GM18519 (cell line): ENCODE measurements at regions not wholly inside any gene's neighbourhood (a gene's known extent, or its start where the extent isn't known, plus 50 kb on each side); places are given as distances from the start of the nearest gene placed in this dataset.

Experiments
- ATAC-seq: cut with Tn5 transposase; IDR thresholded peaks from one replicate; pipeline ENCODE4 v1.9.1; 2021; ENCODE audit warnings: mild to moderate bottlenecking, moderate library complexity; ENCODE audit not compliant: unreplicated experiment, low FRiP score

DNA sequence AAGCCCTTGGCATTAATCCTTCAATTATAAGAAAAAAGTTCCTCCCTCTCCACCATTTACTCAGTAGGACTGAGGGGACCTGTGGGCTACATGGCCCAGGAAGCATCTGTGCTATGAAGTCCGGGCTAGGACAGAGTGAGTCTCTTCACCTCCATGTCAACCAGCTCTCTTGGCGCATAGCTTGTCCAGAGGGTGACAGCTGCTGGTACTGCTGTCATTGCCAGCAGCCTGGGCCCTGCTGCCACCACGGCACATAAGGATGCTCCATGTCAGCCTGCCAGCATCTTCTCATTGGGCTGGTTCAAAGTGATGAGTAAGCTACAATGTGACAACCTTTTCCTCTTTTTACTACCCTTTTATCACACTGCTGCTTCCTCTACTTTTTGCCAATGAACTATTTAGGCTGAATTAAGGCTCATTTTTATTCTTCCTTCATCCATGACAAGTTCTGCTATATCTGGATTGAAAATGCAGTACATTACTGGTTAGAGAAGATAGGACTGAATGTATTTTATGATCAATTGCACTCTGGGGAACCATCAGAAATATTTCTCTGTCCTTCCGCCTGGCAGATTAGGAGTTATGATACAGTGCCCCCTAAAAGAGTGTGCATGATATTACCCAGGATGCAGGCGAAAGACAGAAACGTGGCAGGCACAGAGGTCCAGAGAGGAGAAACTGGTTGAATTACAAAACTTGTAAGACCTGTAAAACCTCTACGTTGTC is 258.9 kb upstream of the TNP1 start:
- ATAC-seq, result no peak

DNA sequence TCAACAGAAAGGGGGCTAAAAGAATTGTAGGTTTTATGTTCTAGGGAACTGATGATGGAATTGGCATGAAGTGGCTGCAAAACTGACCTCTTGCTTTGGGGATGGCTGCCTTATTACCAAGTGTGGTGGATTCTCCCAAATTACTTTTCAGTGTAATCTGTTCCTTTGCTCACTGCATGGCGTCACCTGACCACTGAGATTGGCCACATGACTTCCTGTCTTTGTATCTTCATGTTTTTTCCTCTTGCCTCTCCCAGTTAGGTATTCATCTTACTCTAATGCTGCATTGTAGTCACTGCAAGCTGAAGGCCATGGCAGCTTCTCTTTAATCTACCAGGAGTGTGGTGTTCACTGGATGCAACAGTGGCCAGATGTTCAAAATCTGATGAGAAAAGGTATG is 257.7 kb upstream of the TNP1 start:
- no peak for ATAC-seq

DNA sequence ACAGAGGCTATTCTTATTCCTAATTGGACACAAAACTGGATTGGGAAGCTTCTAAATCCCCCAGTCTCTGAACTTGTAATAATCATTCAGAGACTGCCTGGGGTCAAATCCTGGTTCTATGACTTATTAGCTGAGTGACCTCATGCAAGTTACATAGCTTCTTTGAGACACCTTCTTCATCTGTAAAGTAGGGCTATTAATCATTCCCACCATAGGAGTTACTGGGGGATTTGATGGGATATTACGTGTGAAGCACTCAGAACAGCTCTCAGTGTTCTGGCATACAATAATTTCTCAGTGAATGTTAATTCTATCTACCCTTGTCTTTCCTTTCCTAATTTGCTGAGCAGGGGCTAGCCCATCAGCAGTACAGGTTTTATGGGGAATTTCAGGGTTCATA is 256.7 kb upstream of the TNP1 start:
- ATAC-seq, result no peak

DNA sequence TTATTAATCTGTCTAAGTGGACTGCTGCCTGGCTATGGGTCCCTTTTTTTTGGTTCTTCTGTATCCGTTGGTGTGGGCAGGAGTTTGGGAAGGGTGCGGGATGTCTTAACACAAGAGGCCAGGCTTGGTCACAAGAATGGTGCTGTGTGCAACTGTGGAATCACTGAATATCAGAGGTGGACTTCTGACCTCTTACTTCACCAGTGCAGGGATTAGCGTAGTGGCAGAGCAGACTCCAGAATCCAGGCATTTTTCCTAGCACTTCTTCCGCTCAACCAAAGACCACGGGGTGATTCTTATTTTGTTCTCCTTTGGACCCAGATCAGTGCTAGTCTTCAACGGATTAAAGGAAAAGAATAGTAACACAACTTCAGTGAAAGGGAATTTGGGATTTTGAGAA is 254.3 kb upstream of the TNP1 start:
- no peak for ATAC-seq

DNA sequence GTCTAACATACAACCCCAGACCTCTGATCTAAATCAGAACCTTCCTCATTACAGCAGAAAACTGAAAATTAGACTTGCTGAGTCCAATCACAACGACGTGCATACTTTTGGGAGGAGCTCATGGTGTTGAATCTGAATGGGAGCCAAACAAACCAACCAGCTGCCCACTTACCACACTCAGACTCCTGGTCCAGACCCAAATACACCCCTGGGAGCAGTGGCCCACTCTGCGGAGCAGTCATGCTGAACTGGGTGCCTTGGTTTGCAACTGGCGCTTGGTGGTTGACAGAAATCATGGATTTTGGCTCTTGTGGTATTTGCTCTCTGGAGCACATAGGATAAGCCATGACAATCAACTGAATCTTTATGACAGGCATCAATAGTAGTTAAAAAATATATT is 253.6 kb upstream of the TNP1 start:
- no peak for ATAC-seq

DNA sequence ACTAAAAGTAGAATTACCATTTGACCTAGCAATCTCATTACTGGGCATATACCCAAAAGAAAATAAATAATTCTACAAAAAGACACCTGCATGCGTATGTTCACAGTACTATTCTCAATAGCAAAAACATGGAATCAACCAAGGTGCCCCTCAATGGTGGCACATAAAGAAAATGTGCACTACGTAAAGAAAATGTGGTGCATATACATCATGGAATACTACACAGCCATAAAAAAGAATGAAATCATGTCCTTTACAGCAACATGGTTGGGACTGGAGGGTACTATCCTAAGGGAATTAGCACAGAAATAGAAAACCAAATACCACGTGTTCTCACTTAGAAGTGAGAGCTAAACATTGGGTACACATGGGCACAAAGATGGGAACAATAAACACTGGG is 250.7 kb upstream of the TNP1 start:
- no peak for ATAC-seq

DNA sequence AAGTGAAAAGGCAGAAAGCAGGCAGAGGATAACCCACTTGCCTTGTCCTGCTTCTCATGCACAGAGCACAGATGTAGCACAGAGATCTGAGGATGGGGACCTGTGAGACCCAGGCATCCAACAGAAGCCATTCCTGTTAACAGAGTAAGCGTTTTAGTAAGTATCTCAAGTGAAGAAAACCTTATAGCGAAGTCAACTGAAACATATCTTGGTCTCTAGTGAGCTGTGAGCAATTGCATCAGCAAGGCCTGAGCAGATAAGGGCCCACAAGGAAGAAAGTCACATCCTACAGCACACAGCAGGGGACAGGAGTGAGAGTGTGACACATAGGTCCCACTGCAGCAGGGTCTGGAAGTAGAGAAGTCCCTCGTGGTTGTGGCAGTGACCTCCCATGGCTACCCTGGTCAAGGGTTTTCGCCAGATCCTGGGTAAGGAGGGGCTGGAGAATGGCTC is 248.7 kb upstream of the TNP1 start:
- no peak for ATAC-seq

DNA sequence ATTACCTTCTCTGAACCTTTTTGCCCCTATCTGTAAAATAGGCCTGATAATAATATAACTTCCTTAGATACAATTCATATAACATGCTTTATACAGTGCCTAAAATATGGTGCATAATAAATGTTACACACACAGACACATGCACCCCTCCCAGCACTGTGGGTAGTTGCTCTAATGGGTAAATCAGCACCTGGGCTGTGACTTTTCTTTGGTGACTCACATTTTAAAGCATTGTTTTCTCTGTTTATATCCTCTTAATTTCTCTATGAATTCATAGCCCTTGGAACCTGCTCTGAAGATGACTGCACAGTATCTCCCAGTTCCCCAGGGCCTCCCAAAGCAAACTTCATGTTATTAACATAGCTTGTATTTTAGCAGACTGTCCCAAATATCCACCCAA is 248.2 kb upstream of the TNP1 start:
- ATAC-seq, result no peak

DNA sequence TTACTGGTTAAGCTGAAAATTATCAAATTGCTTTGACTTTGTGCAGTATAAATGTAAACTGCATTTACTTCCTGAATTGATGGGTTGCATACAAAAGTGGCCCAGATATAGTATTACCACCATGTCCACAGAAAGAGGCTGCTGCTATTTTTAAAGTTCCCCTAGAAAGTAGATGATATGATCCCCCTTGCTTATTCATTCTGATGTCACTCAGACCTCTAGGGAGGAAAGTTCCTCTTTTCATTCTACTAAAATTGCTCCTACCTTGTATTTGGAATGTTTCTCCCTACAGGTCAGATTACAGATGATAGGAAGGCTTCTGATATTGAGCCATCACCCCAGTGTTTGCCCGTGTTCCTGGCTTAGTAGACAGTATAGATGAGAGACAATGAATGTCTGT is 247.6 kb upstream of the TNP1 start:
- no peak for ATAC-seq

DNA sequence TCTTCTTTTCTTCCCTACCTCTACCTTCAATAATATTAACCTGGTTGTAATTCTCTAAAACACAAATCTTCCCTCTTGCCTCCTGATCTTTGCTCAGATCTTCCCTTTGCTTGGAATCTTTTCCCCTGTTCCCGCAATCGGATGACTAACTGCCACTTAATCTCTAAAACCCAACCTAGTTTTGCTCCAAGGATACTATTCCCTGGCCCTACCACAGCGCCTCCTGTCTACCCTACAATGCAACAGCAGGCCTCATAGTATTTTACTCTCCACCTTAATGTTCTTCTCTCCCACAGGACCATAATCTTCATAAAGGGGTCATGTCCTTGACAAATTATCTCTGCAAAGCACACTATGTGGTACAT is 246.8 kb upstream of the TNP1 start:
- no peak for ATAC-seq

DNA sequence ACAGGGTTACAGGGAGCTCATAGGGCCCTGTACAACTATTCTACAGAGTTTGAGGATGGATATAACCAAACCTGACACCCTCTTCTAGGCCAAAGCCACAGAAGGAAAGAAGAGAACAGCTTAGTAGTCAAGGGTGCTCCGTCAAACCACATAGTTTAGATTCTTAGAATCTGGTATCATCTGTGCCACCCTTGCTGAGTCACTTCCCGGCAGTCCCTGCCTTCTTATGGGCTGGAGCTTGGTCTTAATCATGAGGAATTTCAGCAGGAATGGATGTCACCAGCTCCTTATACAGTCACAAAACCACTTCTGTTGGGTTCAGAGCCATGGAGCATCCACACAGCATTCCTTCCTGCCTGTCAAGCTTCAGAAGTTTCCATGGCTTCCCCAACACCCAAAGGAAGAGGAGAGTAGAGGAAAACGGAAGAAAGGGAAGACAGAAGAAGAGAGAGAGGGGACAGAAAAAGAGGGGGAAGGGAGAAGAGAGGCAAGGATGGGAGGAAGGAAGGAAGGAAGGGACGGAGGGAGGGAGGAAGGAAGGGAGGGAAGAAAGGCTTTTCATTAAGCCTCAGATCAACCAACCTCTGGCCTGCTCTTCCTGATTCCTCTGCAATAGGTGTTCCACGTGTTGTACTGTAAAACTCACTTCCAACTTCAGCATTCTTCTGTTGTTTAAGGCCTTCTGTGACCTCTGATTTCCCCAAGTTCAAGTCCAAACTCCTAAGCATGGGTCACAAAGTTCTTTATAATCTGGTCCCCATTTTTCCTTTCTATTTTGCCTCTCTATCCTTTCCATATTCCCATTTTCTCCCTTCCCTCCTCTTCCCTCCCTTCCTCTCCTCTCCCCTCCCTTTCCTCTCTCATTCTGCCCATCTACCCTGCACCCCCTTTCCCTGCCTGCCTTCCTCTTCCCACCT is 246.1 kb upstream of the TNP1 start:
- no peak for ATAC-seq

DNA sequence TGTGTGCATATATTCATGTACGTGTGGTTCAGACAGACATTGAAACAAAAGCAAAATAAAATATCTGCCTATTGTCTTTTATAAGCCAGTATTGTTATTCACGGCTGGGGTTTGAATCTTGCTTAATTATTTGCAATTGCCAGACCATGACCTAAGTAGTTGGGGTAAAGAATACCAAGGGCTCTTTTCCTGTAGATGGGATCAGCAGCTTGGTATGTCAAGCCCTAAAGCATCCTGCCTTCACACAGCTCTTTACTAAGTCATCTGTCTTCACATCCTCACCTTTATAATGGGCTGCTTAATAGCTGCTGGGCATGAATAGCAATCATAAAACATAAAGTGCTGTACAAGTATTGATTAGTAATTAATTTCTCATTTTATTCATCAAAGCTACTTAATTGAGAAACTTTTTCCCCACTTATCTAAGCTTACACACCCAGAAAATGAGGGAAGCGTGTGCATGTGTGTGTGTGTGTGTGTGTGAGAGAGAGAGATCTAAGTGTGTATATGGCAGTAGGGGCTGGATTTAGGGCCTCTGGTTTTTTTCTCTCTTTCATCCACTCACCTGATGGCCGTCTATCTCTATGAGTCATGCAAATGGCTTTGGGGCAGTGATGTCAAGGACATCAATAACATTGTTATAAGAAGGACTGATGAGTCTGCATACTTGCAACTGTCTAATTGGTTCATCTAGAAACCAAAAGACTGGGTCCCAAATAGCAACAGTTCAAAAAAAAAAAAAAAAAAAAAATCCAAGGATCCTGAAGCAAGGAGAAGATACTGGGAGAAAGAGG is 244.1 kb upstream of the TNP1 start:
- ATAC-seq, result no peak

DNA sequence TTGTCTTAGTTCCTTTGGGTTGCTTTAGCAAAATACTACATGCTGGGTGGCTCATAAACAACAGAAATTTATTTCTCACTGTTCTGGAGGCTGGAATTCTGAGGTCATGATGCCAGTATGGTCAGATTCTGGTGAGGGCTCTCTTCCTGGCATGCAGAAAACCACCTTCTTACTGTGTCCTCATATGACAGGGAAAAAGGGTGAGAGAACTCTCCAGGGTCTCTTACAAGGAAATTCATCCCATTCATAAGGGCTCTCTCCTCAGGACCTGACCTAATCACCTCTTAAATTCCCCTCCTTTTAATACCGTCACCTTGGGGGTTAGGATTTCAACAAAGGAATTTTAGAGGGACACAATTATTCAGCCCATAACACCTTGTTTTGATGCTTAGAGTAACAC is 243.1 kb upstream of the TNP1 start:
- ATAC-seq, result no peak

DNA sequence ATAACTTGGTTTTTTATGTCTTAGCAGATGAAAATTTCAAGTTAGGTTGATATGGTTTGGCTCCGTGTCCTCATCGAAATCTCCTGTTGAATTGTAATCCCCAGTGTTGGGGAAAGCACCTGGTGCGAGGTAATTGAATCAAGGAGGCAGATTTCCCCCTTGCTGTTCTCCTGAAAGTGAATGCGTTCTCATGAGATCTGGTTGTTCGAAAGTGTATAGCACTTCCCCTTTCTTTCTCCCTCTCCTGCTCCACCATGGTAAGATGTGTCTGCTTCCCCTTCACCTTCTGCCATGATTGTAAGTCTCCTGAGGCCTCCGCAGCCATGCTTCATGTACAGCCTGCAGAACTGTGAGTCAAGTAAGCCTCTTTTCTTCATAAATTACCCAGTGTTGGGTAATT is 242.1 kb upstream of the TNP1 start:
- no peak for ATAC-seq

DNA sequence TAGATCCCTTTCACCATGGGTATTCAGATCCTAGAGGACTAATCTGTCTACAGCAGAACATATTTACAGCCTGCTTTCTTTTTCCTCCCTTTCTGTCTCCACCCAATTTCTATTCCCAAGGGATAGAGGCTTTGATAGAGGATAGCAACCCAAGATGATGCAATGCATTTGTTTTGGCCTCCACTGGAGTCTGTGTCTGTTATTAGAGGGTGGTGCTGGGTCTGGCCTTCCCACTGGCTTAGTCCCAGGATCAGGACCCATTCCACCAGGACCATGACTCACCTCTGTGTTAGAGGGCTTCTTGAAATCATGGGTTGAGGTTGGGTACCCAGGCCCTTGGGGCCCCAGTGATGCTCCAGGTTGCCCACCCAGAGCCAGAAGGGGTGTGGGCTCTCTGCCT is 239.7 kb upstream of the TNP1 start:
- no peak for ATAC-seq

DNA sequence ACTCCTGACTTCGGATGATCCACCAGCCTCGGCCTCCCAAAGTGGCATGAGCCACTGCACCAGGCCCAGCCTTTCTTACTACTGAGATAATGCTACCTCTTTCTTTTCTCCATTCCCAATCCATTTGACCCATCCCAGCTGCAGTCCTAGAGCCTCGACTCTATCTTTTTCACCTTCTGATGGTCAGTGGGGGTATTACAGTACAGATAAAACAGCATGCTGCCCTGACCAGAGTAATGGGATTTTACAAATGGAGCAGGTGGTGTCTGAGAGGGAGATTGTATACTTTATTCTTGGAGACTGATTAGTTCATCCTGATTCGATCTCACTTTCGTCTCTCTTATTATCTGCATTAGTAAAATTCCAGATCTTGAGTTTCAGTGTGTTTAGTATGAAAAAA is 238.6 kb upstream of the TNP1 start:
- ATAC-seq, result no peak

DNA sequence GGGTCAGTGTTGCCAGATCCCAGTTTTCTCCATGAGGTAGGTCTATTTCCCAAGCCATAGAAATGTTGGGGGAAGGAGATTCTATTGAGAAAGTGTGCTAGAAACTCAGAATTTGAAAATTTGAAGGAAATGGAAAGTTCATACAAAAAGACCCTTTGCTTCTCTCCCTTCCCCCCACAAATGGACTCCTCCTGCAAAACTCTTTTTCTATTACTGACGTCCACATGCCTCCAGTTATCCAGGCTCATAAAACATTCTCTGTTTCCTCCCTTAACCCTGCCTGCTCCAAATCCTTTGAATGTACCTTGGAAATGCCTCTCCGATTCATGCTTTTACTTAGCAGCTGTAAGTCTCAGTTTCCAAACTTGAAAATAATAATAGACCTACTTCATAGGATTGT is 237.5 kb upstream of the TNP1 start:
- ATAC-seq, result no peak

DNA sequence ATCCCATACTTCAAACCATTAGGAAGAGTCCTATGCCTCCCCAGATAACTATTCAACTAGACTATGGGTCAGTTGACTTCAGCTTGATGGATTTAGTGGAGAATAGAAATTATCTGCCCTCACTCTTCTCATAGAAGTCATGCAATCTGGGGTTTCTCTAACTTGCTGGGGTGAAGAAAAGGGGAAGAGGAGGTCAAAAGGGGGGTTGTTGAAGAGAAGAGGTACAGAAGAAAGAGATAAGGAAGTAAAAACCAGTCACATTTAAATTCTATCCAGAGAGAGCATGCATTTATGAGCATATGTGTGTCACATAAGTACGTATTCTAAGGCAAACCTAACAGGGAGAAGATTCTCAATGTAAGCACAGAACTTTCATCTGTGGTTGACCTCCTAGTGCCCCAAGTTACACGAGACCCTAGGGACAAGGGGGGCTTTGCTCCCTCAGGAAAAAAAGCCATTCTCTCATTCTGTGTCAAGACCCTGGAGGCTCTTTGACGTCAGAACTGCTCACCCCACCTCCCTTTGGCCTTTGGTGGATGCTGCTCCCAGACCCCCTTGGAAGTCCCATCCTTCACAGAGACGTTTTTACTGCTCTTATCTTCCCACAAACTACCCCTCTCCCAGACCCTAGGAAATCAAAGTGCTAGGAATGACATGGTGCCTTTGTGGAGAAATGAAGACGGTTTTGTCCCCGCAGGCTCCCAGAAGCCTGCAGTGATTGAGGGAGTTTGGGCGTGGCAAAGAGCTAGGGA is 236.8 kb upstream of the TNP1 start:
- no peak for ATAC-seq

DNA sequence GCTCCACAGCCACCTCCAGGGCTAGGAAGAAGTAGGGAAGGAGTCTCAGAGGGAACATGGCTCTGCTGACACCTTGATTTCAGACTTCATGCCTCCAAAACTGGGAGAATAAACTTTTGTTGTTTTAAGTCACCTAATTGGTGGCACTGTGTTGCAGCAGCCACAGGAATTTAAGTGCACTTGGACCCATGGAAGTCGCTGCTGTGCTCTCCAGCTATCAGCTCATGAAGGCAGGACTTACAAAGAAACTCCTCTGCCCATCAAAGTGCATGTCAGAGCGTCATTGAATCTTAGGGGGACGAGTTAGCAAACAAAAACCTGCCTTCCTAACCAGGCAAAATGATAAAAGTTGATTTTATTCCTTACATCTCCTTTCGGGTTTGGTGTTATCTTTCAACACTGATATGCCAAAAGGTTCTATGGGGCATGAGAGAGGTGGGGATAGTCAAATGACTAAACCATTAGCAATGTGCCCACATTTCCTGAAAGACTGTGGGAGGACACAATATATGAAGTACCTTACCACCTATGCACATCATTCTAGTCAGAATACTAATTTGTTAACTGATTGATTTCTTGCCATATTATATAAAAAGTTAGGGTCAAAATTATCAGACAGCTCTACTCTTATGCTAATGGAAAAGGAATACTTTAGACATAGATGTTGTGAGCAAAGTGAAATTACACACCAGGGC is 235.8 kb upstream of the TNP1 start:
- no peak for ATAC-seq
